Glomerular visceral epithelial cell (primary cell): ENCODE measurements at regions not wholly inside any gene's neighbourhood (a gene's known extent, or its start where the extent isn't known, plus 50 kb on each side); places are given as distances from the start of the nearest gene placed in this dataset.

Experiments
- DNase-seq: peaks from one replicate; pipeline ENCODE4 v3.0.0-alpha.2; 2016; ENCODE audit errors: extremely low spot score

DNA sequence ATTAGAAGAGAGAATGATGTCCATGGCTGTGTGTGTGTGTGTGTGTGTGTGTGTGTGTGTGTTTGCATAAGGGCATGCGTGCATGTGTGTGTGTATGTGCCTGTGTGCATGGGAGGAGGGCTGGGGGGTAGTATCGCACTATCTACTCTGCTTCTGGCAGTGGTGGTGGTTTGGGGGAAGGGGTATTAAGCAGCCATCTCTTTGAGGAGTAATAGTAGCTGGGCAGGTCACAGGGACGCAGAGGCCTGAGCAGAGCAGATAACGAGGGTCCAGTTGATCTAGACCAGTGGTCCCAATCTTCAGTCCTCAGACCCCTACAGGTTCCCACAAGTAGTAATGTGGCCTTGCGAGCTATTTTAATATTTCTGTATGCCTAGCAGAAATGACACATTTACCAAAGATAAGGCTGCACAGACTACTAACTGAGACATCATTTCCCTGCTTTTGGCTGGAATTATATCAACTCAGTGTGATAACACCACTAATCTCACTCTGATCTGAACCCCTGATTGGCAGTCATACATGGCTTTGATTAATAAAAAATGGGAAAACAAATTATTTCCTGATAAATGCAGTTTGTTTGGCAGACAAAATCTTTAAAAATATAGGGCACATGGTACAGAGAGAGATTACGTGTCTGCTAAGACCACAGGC lies 354.3 kb downstream of the BUD13 start:
- DNase-seq: no peak

GRCh38 chr11:116416852-116417251 lies 355.9 kb downstream of the BUD13 start:
- DNase-seq: no peak

GRCh38 chr11:116415095-116415494 lies 357.7 kb downstream of the BUD13 start:
- DNase-seq: no peak

GRCh38 chr11:116414357-116414880 lies 358.4 kb downstream of the BUD13 start:
- DNase-seq: no peak

GRCh38 chr11:116413301-116414242 lies 359.2 kb downstream of the BUD13 start:
- DNase-seq: no peak

GRCh38 chr11:116412118-116412889 lies 360.5 kb downstream of the BUD13 start:
- no peak for DNase-seq

GRCh38 chr11:116409238-116409637 lies 363.5 kb downstream of the BUD13 start:
- DNase-seq: no peak

- no peak for DNase-seq
Observed at GRCh38 chr11:116406042-116406441, 366.7 kb downstream of the BUD13 start.

DNA sequence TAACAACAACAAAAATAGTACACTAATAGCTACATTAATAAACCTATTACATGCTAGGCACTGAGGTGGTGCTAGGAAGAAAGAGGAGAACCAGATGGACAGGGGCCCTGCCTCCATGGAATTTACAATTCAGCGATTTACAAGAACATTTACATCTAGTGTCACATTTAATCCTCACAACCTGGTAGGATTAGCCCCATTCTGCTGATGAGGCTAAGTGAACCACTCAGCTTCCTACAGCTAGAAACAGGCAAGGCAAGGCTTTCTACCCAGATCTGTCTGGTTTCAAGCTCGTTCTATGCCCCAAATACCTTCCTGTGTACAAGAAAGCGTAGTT lies 368.4 kb downstream of the BUD13 start:
- no peak for DNase-seq

DNA sequence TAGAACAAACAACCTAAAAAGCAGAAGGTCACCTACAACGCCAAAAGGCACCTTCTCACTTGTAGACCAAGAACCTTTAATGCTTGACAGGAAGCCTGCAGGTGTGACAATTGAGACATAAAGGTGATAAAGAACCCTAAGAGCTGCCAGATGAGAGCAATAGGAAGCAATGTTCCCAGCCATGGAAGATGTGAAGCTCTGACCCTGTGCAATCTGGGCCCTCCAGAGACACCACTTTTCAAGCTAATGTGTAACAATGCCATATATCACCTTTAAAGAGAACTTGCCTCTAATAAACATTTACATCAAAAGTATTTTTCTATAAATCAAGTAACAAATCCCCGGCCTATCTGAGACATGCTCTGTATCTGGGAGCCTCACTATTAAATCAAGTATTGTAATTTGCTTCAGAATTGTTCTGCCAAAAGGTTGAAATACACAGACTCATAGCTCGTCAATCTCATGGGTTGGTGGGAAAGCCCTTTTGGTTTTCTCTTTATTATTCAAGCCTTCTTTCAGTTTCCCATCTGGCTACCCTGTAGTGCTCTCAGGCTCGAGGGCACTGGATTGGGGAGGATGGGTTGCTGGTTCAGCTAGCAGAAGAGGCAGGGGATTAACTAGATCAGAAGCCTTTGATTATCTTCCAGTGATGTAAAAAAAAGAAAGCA lies 368.9 kb downstream of the BUD13 start:
- DNase-seq: no peak

GRCh38 chr11:116400081-116400480 lies 372.7 kb downstream of the BUD13 start:
- DNase-seq: no peak

GRCh38 chr11:116397602-116398084 lies 375.1 kb downstream of the BUD13 start:
- no peak for DNase-seq

DNA sequence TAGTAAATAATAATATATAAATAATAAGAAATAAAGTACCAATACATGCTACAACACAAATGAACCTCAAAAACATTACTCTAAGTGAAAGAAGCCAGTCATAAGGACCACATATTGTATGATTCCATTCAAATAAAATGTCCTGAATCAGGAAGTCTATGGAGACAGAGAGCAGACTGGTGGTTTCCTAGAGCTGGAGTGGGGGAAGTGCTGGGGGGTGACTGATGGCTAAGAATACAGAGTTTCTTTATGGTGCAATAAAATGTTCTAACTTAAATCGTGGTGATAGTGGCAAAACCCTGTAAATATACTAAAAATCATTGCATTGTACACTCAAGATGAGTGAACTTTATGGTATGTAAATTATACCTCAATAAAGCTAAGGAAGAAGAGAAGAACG lies 376.5 kb downstream of the BUD13 start:
- no peak for DNase-seq

DNA sequence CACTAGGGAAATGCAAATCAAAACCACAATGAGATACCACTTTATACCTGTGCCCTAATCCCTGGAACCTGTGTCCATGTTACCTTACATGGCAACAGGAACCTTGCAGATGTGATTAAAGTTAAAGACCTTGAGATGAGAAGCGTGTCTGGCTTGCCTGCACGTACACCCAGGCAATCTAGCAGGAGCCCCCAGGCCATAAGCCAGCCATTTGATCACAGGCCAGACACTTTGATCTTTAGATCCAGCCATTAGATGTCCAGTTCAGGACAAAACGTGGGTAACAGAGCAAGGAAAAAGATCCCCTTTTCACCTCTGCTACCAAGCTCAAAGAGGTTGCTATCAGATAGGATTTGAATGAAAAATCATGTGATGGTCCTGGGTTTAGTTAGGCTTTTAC lies 378.8 kb downstream of the BUD13 start:
- DNase-seq: no peak

DNA sequence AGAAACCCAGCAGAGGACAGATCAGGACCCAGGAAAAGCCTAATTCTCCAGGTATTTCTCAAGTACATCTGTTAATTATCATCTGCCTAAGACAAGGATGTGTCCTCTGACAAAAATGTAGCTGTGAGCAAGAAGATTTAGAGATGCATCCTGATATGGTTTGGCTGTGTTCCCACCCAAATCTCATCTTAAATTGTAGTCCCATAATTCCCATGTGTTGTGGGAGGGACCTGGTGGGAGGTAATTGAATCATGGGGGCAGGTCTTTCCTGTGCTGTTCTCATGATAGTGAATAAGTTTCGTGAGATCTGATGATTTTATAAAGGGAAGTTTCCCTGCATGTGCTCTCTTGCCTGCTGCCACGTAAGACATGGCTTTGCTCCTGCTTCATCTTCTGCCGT lies 381.8 kb downstream of the BUD13 start:
- DNase-seq: no peak

GRCh38 chr11:116388146-116388545 lies 384.6 kb downstream of the BUD13 start:
- no peak for DNase-seq

GRCh38 chr11:116387641-116388040 lies 385.1 kb downstream of the BUD13 start:
- no peak for DNase-seq

DNA sequence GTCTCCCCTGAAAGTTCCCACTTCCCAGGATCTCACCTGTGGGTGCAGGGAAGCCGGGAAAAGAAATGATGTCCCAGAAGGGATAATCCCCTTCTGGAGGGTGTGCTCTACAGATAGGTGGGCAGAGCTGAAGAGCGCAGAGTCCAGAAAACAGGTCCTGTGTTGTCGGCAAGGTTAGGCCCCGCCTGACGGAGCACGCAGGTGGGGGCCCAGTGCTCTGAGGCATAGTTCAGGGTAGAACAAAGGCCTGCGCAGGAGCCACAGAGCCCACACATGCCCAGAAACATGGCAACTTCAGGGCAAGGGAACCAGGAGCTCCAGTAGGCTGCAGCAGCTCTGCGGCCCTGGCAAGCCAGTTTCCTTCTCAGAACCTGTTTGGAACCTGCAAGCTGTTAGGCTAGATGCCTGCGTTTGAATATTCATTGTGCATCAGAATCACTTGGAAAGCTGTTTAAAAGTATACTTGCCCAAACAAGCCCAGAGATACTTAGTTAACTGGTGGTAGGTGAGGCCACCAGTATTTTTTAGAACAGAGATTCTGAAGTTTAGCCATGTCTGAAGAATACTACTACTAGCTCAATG lies 386.6 kb downstream of the BUD13 start:
- DNase-seq: no peak

- DNase-seq: no peak
Observed at GRCh38 chr11:116384876-116385275, 387.9 kb downstream of the BUD13 start.

DNA sequence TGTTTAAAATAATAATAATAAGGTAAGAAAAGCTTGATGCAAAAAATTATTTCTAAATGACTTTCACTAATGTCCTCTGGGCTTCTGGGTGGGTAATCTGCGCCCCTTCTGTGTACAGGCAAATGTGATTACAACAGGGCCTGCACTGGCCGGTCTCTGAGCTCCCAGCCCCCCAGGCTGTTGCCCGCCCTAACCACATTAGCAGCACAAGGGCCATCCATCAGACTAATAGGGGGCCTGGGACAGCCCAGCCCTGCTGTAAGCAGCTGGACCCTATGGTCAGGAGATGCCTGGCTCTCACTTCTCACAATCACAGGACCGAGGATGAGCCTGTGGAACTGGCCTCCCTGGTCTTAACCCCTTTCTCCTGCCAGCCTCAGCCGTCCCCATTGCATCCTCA lies 388.4 kb downstream of the BUD13 start:
- no peak for DNase-seq

- DNase-seq: peak; percentile 5
Observed at GRCh38 chr11:116379185-116379828, 393.5 kb downstream of the BUD13 start.
